MV-4-11 (cell line): ENCODE measurements at regions not wholly inside any gene's neighbourhood (a gene's known extent, or its start where the extent isn't known, plus 50 kb on each side); places are given as distances from the start of the nearest gene placed in this dataset.

Experiments used
- DNase-seq: peaks from one replicate; lab custom pipeline; 2025; lab: John Stamatoyannopoulos, UW

- DNase-seq = no peak
These were observed 464.8 kb upstream of the USP24 start for GRCh38 chr1:55679971-55680370.

GRCh38 chr1:55673416-55673815, 458.3 kb upstream of the USP24 start:
- no peak for DNase-seq

DNA sequence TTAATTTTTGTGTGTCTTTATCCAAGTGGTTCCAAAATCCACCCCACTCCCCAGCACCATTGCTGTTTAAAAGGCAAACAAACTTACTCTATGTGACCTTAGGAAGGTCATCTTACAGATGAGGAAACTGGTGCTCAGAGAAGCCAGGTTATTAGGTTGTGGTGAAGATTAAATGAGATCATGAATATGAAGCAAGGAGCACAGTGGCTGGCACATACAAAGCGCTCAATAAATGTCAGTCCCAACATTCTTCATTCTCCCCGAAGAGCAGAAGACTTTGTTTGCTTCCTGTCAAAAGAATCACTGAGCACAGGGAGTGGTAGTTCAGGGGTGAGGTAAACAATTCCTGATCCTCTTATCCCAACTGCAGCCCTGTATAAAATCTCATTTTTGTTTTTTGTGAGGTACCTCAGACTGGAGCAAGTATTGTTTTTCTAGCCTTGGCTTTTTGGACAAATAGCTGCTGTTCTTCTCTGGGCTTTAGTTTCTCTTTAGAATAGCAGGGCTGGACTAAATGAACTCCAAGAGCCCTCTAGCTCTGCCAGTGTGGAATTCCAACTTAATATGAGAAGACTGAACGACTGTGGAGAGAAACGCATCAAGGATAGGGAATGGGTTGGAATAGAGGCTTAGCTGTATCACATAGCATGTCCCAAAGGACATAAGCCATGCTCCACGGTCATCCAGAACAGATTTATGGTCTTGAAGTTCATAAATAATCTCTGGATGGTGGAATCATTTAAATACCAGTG, 455.3 kb upstream of the USP24 start:
- DNase-seq = no peak

- no peak for DNase-seq
These were observed 454.1 kb upstream of the USP24 start for GRCh38 chr1:55669293-55669692.

GRCh38 chr1:55662875-55663274, 447.7 kb upstream of the USP24 start:
- no peak for DNase-seq

- no peak for DNase-seq
These were observed 443.8 kb upstream of the USP24 start for GRCh38 chr1:55658917-55659316.

- DNase-seq = no peak
These were observed 439.6 kb upstream of the USP24 start for GRCh38 chr1:55654750-55655149.

GRCh38 chr1:55654171-55654570, 439.0 kb upstream of the USP24 start:
- no peak for DNase-seq

- no peak for DNase-seq
These were observed 435.3 kb upstream of the USP24 start for GRCh38 chr1:55650444-55650843.

DNA sequence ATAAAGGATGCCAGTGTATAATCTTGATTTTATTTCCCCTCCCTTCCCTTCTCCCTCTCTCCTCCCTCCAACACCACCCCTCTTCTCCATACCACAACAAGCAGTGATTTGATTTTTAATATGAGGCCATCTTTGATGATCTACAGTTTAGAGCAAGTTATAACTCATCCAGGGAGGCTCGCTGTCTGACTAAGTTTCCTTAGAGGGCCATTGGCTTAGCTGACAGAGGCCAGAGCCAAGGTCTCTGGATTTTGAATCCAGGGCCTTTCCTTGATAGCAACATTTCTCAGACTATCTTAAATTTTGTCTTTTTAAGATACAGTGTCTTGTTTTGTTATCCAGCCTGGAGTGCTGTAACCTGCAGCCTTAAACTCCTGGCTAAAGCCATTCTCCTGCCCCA, 431.0 kb upstream of the USP24 start:
- DNase-seq = no peak

DNA sequence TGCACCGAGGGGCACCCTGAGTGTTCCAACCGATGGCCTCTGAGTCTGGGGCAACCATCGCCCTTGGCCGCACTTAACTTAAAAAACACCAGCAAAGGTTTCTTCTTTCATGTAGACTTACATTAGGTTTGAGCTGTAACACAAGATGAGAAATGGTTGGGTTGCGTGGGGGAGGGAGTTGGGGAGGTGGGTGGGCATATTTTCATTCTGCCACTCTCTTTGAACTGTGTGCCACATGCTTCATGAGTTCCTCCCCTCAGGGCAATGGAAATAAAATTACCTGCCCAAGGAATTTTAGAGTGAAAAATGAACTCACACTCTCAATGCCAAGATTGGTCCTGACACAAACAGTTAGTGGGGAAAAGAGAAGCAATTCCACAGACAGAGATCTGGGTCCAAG, 430.1 kb upstream of the USP24 start:
- no peak for DNase-seq

- no peak for DNase-seq
These were observed 426.8 kb upstream of the USP24 start for GRCh38 chr1:55641947-55642346.

GRCh38 chr1:55640708-55641473, 425.7 kb upstream of the USP24 start:
- DNase-seq = peak; percentile 99

DNA sequence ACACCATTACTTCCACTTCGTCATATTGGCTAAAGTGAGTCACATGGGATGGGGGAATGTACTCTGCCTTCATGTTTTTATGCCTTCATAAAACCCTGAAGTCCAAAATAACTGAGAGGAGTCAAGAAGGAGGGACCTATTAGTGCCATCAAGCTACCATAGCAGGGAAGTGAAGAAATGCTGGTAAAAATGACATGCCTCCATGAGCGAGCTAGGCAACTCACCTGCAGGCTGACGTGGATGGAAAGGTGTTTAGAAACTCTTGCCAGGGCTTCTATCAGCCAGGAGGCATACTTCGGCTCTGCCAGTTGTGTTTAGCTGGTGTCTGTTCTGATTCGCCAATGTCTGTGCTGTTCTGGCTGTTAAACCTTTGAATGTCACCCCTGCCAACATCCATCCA, 424.4 kb upstream of the USP24 start:
- DNase-seq = no peak

GRCh38 chr1:55639051-55639450, 423.9 kb upstream of the USP24 start:
- no peak for DNase-seq

- DNase-seq = no peak
These were observed 421.5 kb upstream of the USP24 start for GRCh38 chr1:55636696-55637095.

GRCh38 chr1:55635856-55636255, 420.7 kb upstream of the USP24 start:
- no peak for DNase-seq

- no peak for DNase-seq
These were observed 419.4 kb upstream of the USP24 start for GRCh38 chr1:55634516-55634915.

DNA sequence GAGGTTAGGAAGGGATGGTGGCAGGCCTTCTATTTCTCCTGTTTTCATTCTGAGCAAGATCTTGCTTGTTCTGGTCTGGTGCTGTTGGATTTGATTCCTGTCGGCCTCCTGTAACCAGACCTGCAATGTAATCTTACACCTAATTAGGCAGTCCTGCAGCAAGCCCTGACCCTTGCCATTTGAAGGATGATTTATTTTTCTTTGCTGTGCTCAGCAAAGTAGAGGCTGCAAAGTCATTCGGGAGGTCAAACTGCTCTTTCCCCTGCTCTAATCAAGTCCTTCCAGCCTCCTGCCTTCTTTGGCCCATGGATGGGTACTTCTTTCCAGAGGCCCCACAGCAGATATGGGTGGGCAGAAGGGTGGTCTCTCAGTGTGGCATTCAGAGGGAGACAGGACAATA, 417.7 kb upstream of the USP24 start:
- DNase-seq = no peak

DNA sequence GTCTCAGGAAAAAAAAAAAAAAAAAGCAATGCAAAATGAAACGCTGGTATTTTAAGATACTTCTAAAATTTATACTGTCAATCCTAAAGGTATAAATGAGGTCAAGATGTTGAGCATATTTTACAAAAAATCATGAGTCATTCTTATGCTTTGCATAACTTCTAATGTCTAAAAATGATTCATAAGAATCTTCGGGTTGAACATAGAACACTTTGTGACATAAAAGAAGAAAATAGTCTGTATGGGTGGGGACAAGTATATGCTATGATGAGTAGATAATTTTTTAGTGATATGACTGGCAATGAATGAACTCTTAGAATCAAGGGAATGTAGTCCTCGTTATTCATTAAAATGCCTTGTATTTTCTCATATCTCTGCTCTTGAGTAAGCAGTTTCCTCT, 416.9 kb upstream of the USP24 start:
- DNase-seq = no peak

DNA sequence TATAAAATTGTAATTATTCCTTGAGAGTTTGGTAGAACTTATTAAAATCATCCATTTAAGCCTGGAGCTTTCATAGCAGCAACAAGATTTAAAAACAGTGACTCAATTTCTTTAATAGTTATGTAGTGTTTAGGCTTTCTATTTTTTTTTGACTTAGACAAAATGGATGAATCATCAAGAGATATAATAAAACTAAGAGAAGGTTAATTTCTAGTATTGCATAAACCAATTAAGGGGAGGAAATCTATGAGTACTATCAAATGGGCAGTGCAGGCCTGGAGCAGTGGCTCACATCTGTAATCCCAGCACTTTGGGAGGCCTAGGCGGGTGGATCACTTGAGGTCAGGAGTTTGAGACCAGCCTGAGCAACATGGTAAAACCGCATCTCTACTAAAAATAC, 416.3 kb upstream of the USP24 start:
- no peak for DNase-seq

- DNase-seq = no peak
These were observed 411.2 kb upstream of the USP24 start for GRCh38 chr1:55626326-55626725.

DNA sequence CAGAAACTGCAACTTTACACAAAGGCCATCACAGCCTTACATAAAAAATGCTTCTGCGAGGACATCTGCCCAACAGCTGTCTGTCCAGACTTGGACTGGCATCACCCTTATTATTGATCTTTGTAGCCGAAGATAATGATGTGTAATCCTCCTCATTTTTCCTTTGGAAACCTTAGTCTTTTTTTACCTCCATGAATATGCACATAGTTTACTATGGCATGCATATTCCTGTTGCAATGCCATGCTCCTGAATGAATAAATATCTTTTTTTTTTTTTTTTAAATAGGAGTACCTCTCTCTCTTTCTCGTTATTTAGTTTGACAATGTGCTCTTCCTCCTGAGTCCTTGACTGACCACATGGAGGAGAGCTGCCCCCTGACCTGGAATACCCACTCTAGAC, 409.6 kb upstream of the USP24 start:
- DNase-seq = no peak

DNA sequence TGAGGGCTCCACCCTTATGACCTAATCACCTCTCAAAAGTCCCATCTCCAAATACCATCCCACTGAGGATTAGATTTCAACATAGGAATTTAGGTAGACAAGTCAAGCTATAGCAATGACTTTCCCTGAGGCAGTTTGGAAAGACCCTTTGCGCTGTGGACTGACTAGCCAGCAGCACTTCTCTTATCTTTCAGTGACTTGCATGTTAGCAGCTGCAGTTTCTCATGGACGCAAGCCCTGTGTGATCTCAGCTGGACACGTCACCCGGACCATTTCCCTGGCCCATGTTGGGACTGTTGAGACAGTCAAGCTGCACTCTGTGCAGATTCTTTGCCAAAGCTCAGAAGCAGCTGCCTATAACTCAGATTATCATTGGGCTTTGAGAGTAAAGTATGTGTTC, 408.1 kb upstream of the USP24 start:
- no peak for DNase-seq
